ENCODE measurements at regions not wholly inside any gene's neighbourhood (a gene's known extent, or its start where the extent isn't known, plus 50 kb on each side); places are given as distances from the start of the nearest gene placed in this dataset.
"Not testable (repeated sequence)": the region's sequence is repeated elsewhere in the genome, so short reads cannot be mapped to it uniquely, and the experiment has no call there.

- Histone ChIP-seq H3K4me1 (ENCODE audit: control insufficient read depth, insufficient read depth, low read length) (no peaks in the 10 kb centered on the region), H3K4me3 (ENCODE audit: low read length) (no peak overlapping the region), H3K36me3 (ENCODE audit: control insufficient read depth, insufficient read depth, low read length) (no peaks in the 10 kb centered on the region), H3K27ac (ENCODE audit: low read depth, low read length) (no peak overlapping the region), H3K9ac (ENCODE audit: extremely low read depth, low read length, poor library complexity, severe bottlenecking) (no peak overlapping the region), H3K9me3 (ENCODE audit: control insufficient read depth, low read length) (peaks cover 28% of the 10 kb centered on the region), H3K27me3 (ENCODE audit: control insufficient read depth, insufficient read depth, low read length, poor library complexity, severe bottlenecking) (no peaks in the 10 kb centered on the region)
- Mint-ChIP-seq H3K4me1 (no peaks in the 10 kb centered on the region), H3K9me3 (peaks cover 26% of the 10 kb centered on the region), H3K4me3 (no peak overlapping the region), H3K27me3 (ENCODE audit: insufficient read depth) (no peaks in the 10 kb centered on the region), H3K27ac (no peak overlapping the region), H3K36me3 (ENCODE audit: low read depth) (no peaks in the 10 kb centered on the region)
- 88 to 94% methylated on average over 1 of the region's 1 CpG for WGBS, 2 experiments (ENCODE audit: insufficient coverage in 1 of 2, insufficient read length in 1 of 2)
- TF ChIP-seq CTCF (conservative IDR thresholded peaks at IDR 0.05), result no peak
- no peak for DNase-seq
Measured at GRCh38 chr18:2154278-2154677, 417.0 kb downstream of the METTL4 start.

DNA sequence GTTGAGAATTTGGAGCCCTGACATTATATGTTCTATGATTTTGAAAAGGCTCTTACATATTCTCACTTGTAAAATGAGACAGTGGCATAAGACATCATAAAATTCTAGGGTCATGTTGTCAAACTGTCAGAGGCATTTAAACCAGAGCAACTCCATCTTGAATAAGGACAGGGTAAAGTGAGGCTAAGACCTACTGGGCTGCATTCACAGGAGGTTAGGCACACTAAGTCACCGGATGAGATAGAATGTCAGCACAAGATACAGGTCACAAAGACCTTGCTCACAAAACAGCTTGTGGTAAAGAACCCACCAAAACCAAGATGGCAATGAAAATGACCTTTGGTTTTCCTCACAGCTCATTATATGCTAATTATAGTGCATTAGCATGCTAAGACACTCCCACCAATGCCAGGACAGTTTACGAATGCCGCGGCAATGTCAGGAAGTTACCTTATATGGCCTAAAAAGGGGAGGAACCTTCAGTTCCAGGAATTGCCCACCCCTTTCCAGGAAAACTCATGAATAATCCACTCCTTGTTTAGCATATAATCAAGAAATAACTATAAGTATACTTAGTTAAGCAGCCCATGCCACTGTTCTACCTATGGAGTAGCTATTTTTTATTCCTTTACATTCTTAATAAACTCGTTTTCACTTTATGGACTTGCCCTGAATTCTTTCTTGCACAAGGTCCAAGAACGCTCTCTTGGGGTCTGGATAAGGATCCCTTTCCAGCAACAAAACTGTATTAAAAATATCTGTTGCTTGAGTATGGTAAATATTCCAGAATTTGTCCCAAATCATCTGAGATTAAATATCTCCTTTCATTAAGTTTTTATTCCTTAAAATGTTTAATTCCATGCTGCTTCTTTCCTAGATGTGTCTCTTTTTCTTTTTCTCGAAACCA lies 406.4 kb downstream of the METTL4 start:
- no peak for TF ChIP-seq CTCF (conservative IDR thresholded peaks at IDR 0.05)
- Mint-ChIP-seq H3K27ac (no peak overlapping the region), H3K4me1 (no peaks in the 10 kb centered on the region), H3K27me3 (ENCODE audit: insufficient read depth) (peaks cover 23% of the 10 kb centered on the region), H3K4me3 (no peak overlapping the region), H3K9me3 (peaks cover 15% of the 10 kb centered on the region), H3K36me3 (ENCODE audit: low read depth) (no peaks in the 10 kb centered on the region)
- WGBS, 2 experiments (ENCODE audit: insufficient coverage in 1 of 2, insufficient read length in 1 of 2), result 65 to 69% methylated on average over 5 to 7 of the region's 7 CpGs
- no peak overlapping the region for H3K9ac ChIP-seq (ENCODE audit: extremely low read depth, low read length, poor library complexity, severe bottlenecking)
- no peaks in the 10 kb centered on the region for H3K4me1 ChIP-seq (ENCODE audit: control insufficient read depth, insufficient read depth, low read length)
- no peak overlapping the region for H3K4me3 ChIP-seq (ENCODE audit: low read length)
- H3K27ac ChIP-seq (ENCODE audit: low read depth, low read length), result no peak overlapping the region
- DNase-seq, result no peak
- H3K9me3 ChIP-seq (ENCODE audit: control insufficient read depth, low read length), result peaks cover 26% of the 10 kb centered on the region
- H3K27me3 ChIP-seq (ENCODE audit: control insufficient read depth, insufficient read depth, low read length, poor library complexity, severe bottlenecking), result peaks cover 14% of the 10 kb centered on the region
- H3K36me3 ChIP-seq (ENCODE audit: control insufficient read depth, insufficient read depth, low read length), result no peaks in the 10 kb centered on the region

DNA sequence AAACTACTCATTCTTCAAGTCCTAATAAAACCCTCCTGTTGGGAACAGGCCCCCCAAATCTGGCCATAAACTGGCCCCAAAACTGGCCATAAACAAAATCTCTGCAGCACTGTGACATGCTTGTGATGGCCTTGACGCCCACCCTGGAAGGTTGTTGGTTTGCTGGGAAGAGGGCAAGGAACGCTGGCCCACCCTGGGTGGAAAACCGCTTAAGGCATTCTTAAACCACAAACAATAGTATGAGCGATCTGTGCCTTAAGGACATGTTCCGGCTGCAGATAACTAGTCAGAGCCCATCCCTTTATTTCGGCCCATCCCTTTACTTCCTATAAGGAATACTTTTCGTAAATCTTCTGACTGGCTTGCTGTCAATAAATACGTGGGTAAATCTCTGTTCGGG lies 404.4 kb downstream of the METTL4 start:
- H3K4me3 ChIP-seq (ENCODE audit: low read length); H3K4me3 Mint-ChIP-seq; H3K36me3 Mint-ChIP-seq (ENCODE audit: low read depth); H3K4me1 ChIP-seq (ENCODE audit: control insufficient read depth, insufficient read depth, low read length); H3K27ac Mint-ChIP-seq; H3K27ac ChIP-seq (ENCODE audit: low read depth, low read length); H3K36me3 ChIP-seq (ENCODE audit: control insufficient read depth, insufficient read depth, low read length); DNase-seq; H3K9ac ChIP-seq (ENCODE audit: extremely low read depth, low read length, poor library complexity, severe bottlenecking); H3K4me1 Mint-ChIP-seq: not testable (repeated sequence)
- WGBS, 2 experiments (ENCODE audit: insufficient coverage in 1 of 2, insufficient read length in 1 of 2), result 82 to 84% methylated on average over 7 to 9 of the region's 9 CpGs
- peaks cover 32% of the 10 kb centered on the region for H3K27me3 Mint-ChIP-seq (ENCODE audit: insufficient read depth)
- peaks cover 26% of the 10 kb centered on the region for H3K9me3 ChIP-seq (ENCODE audit: control insufficient read depth, low read length)
- H3K27me3 ChIP-seq (ENCODE audit: control insufficient read depth, insufficient read depth, low read length, poor library complexity, severe bottlenecking), result peaks cover 33% of the 10 kb centered on the region
- H3K9me3 Mint-ChIP-seq, result peaks cover 15% of the 10 kb centered on the region
